Parathyroid adenoma (tissue), 2 donors: ENCODE measurements at regions not wholly inside any gene's neighbourhood (a gene's known extent, or its start where the extent isn't known, plus 50 kb on each side); places are given as distances from the start of the nearest gene placed in this dataset.

Source experiments
- H2AFZ ChIP-seq: fragments of 300-600 bp; sonication (generic); one replicate; pipeline ENCODE4 v1.7.0; 2017; ENCODE audit warnings: antibody characterized with exemption, mild to moderate bottlenecking
- H3K27ac ChIP-seq: fragments of 300-600 bp; sonication (generic); one replicate; pipeline ENCODE4 v1.7.0; 2017
- H3K27me3 ChIP-seq: fragments of 300-600 bp; sonication (generic); one replicate; pipeline ENCODE4 v1.7.0; 2017; ENCODE audit warnings: low read length; ENCODE audit not compliant: control insufficient read depth, insufficient read depth
- H3K36me3 ChIP-seq: fragments of 300-600 bp; sonication (generic); one replicate; pipeline ENCODE4 v1.7.0; 2017; ENCODE audit warnings: low read length; ENCODE audit not compliant: control insufficient read depth, insufficient read depth
- H3K4me1 ChIP-seq: fragments of 300-600 bp; sonication (generic); one replicate; pipeline ENCODE4 v1.7.0; 2017; ENCODE audit warnings: control low read depth
- H3K4me2 ChIP-seq: fragments of 300-600 bp; sonication (generic); one replicate; pipeline ENCODE4 v1.7.0; 2017; ENCODE audit warnings: low read length
- H3K4me3 ChIP-seq: fragments of 300-600 bp; sonication (generic); one replicate; pipeline ENCODE4 v1.7.0; 2017; ENCODE audit warnings: low read depth, low read length
- H3K79me2 ChIP-seq: fragments of 300-600 bp; sonication (generic); one replicate; pipeline ENCODE4 v1.7.0; 2017; ENCODE audit warnings: control low read depth
- H3K9ac ChIP-seq: fragments of 300-600 bp; sonication (generic); one replicate; pipeline ENCODE4 v1.7.0; 2017; ENCODE audit warnings: mild to moderate bottlenecking
- H3K9me3 ChIP-seq: fragments of 300-600 bp; sonication (generic); one replicate; pipeline ENCODE4 v1.7.0; 2017; ENCODE audit warnings: low read length; ENCODE audit not compliant: control insufficient read depth
- TF ChIP-seq, protein P1 (sequence below): fragments of 300-600 bp; sonication (generic); IDR thresholded peaks from one replicate; pipeline ENCODE4 v1.7.0; 2017; ENCODE audit warnings: antibody characterized with exemption, mild to moderate bottlenecking
- donor health status: primary hyperparathyroidism.

DNA sequence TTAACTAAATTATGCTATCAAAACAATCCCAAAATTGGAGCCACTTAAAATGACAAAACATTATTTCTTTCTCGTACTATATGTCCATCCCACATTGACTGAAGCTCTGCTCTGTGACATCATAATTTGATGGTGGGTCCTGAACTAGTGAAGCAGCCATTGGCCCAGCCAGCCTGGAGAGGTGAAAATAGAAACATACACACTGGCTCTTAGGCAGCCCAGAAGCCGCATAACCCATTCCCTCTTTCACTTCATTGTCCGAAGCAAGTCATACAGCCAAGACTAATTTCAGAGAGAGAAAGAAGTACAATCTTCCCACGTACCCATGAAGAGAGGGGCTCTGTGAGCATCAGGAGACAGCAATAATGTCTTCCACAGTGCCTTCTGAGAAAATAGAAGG lies 342.5 kb downstream of the NFIB start:
- H3K9me3 ChIP-seq: no peaks in the 10 kb centered on the region
- H3K27ac ChIP-seq: no peak overlapping the region

DNA sequence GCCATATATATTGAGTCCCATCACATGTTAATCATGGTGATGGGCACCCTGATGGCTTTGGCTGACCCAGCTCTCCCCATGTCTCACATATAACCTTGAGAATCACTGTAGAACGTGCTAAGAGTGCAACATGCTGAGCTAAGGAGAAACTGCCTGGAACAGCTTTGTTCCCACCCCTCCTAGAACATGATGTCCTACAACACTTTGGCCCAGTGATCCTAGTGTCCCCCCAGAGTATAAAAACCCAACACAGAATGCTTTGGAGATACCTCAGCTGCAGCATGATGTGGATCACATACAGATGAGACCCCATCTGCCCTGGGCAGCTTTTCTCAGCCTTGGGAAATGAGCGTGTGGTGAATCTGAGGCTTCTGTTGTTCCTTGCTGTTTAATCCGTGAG lies 343.5 kb downstream of the NFIB start:
- no peaks in the 10 kb centered on the region for H3K27me3 ChIP-seq
- no peak overlapping the region for H3K9ac ChIP-seq
- TF ChIP-seq, protein P1, sequence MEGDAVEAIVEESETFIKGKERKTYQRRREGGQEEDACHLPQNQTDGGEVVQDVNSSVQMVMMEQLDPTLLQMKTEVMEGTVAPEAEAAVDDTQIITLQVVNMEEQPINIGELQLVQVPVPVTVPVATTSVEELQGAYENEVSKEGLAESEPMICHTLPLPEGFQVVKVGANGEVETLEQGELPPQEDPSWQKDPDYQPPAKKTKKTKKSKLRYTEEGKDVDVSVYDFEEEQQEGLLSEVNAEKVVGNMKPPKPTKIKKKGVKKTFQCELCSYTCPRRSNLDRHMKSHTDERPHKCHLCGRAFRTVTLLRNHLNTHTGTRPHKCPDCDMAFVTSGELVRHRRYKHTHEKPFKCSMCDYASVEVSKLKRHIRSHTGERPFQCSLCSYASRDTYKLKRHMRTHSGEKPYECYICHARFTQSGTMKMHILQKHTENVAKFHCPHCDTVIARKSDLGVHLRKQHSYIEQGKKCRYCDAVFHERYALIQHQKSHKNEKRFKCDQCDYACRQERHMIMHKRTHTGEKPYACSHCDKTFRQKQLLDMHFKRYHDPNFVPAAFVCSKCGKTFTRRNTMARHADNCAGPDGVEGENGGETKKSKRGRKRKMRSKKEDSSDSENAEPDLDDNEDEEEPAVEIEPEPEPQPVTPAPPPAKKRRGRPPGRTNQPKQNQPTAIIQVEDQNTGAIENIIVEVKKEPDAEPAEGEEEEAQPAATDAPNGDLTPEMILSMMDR: no peak
- no peaks in the 10 kb centered on the region for H3K4me1 ChIP-seq
- H2AFZ ChIP-seq: no peak overlapping the region
- H3K27ac ChIP-seq: no peak overlapping the region
- no peaks in the 10 kb centered on the region for H3K9me3 ChIP-seq
- no peaks in the 10 kb centered on the region for H3K36me3 ChIP-seq
- H3K4me3 ChIP-seq: no peak overlapping the region
- H3K4me2 ChIP-seq: no peak overlapping the region
- no peaks in the 10 kb centered on the region for H3K79me2 ChIP-seq

More for the DNA sequence above, 342.5 kb downstream of the NFIB start:
- Histone ChIP-seq H3K4me1 (no peaks in the 10 kb centered on the region), H3K79me2 (no peaks in the 10 kb centered on the region), H3K27me3 (no peaks in the 10 kb centered on the region), H3K9ac (no peak overlapping the region), H2AFZ (no peak overlapping the region), H3K4me3 (no peak overlapping the region), H3K36me3 (no peaks in the 10 kb centered on the region), H3K4me2 (no peak overlapping the region)
- TF ChIP-seq, protein P1: no peak

DNA sequence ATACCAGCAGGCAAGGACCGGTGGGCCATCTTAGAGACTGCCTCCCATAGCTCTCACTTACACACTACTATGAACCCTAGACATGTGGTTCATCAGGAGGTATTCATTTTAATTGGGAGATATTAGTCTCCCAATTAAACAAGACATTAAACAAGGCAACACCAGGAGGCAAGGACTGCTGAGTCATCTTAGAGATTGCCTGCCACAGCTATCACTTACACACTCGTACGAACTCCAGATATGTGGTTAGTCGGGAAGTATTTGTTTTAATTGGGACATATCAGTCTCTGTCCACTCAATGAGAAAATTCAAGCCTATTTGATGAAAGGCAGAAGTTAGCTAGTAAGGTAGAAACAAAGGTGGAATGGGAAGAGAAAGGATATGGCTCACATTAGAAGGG lies 343.9 kb downstream of the NFIB start:
- H2AFZ ChIP-seq: no peak overlapping the region
- H3K36me3 ChIP-seq: no peaks in the 10 kb centered on the region
- no peak overlapping the region for H3K9ac ChIP-seq
- H3K4me1 ChIP-seq: no peaks in the 10 kb centered on the region
- TF ChIP-seq, protein P1: no peak
- no peaks in the 10 kb centered on the region for H3K9me3 ChIP-seq
- H3K79me2 ChIP-seq: no peaks in the 10 kb centered on the region
- no peaks in the 10 kb centered on the region for H3K27me3 ChIP-seq
- no peak overlapping the region for H3K4me3 ChIP-seq
- H3K27ac ChIP-seq: no peak overlapping the region
- H3K4me2 ChIP-seq: no peak overlapping the region

DNA sequence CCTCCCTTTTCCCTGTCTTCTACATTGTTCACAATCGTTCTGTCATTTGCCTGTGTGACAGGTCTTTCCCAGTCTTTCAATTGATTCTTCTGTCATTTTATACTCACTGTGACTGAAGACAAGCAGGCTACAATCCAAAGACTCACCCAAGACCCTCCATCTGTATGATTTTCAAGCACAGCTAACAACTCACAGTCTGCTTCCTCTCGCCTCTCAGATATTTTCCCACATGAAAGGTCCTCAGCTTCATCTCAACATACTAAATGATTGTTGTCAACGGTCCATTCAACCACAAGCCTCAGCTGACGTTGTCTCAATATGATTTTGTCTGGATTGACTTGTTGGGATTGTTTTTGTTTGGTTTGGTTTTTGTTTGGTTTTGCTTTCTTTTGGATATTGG lies 346.5 kb downstream of the NFIB start:
- Histone ChIP-seq H3K79me2 (no peaks in the 10 kb centered on the region), H3K27me3 (no peaks in the 10 kb centered on the region), H2AFZ (no peak overlapping the region), H3K4me3 (no peak overlapping the region), H3K36me3 (no peaks in the 10 kb centered on the region), H3K9ac (no peak overlapping the region), H3K27ac (no peak overlapping the region), H3K4me1 (no peaks in the 10 kb centered on the region), H3K4me2 (no peak overlapping the region), H3K9me3 (no peaks in the 10 kb centered on the region)
- TF ChIP-seq, protein P1: no peak

DNA sequence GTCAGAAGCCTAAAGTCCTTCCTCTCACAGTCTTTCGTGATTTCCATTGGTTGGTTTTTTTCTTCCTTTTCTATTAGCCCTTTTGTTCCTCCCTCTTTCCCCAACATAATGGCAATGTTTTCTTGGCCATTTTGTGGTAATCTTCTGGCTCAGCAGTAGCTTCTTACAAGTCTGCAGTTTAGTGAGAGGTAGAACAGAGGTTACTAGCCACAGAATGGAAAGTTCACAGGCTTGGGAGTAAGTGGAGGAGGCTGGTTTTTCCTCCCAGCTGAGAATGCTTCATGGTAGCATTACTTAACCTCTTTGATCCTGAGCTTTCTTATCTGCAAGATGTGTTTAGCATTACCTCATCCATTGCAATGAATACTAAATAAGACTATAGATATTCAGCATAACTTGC lies 346.9 kb downstream of the NFIB start:
- no peaks in the 10 kb centered on the region for H3K27me3 ChIP-seq
- no peak overlapping the region for H3K9ac ChIP-seq
- no peak overlapping the region for H2AFZ ChIP-seq
- no peaks in the 10 kb centered on the region for H3K4me1 ChIP-seq
- H3K27ac ChIP-seq: no peak overlapping the region
- no peak overlapping the region for H3K4me3 ChIP-seq
- no peaks in the 10 kb centered on the region for H3K36me3 ChIP-seq
- no peak overlapping the region for H3K4me2 ChIP-seq
- H3K79me2 ChIP-seq: no peaks in the 10 kb centered on the region
- H3K9me3 ChIP-seq: no peaks in the 10 kb centered on the region
- TF ChIP-seq, protein P1: no peak
